ENCODE measurements at regions not wholly inside any gene's neighbourhood (a gene's known extent, or its start where the extent isn't known, plus 50 kb on each side); places are given as distances from the start of the nearest gene placed in this dataset.

- H3K36me3 ChIP-seq = no peaks in the 10 kb centered on the region
- H3K4me1 ChIP-seq (ENCODE audit: insufficient read depth) = no peaks in the 10 kb centered on the region
- DNase-seq = no peak
- no peak overlapping the region for H3K4me3 ChIP-seq
- 55 to 74% (median 65%) methylated on average over 1 of the region's 1 CpG for WGBS, 3 donors
- no peak overlapping the region for H3K27ac ChIP-seq
- H3K9me3 ChIP-seq = no peaks in the 10 kb centered on the region
- no peaks in the 10 kb centered on the region for H3K27me3 ChIP-seq
- TF ChIP-seq POLR2A (IDR thresholded peaks at IDR 0.05) (no peak), EP300 (IDR thresholded peaks at IDR 0.05) (no peak), CTCF (IDR thresholded peaks at IDR 0.05) (no peak)
- intact Hi-C loops (cut with DNase I) = no loop called here
Observed at GRCh38 chr1:72892461-72892860, 610.1 kb upstream of the NEGR1 start.

- Histone ChIP-seq H3K36me3 (no peaks in the 10 kb centered on the region), H3K27me3 (no peaks in the 10 kb centered on the region), H3K9me3 (no peaks in the 10 kb centered on the region), H3K4me3 (no peak overlapping the region), H3K4me1 (ENCODE audit: insufficient read depth) (no peaks in the 10 kb centered on the region), H3K27ac (no peak overlapping the region)
- no peak for DNase-seq
- no peak for TF ChIP-seq EP300 (IDR thresholded peaks at IDR 0.05)
- no peak for TF ChIP-seq CTCF (IDR thresholded peaks at IDR 0.05)
- TF ChIP-seq POLR2A (IDR thresholded peaks at IDR 0.05) = no peak
- intact Hi-C loops (cut with DNase I) = no loop called here
- 91 to 92% (median 91%) methylated on average over 6 of the region's 6 CpGs for WGBS, 3 donors
Observed at GRCh38 chr1:72891976-72892375, 609.6 kb upstream of the NEGR1 start.

- Histone ChIP-seq H3K9me3 (no peaks in the 10 kb centered on the region), H3K27ac (no peak overlapping the region), H3K4me3 (no peak overlapping the region), H3K36me3 (no peaks in the 10 kb centered on the region), H3K27me3 (no peaks in the 10 kb centered on the region), H3K4me1 (ENCODE audit: insufficient read depth) (no peaks in the 10 kb centered on the region)
- intact Hi-C loops (cut with DNase I) = no loop called here
- WGBS, 3 donors = 67 to 71% (median 69%) methylated on average over 1 of the region's 1 CpG
- TF ChIP-seq CTCF (IDR thresholded peaks at IDR 0.05) = no peak
- no peak for DNase-seq
Observed at GRCh38 chr1:72885841-72886240, 603.5 kb upstream of the NEGR1 start.

GRCh38 chr1:72885017-72885416, 602.7 kb upstream of the NEGR1 start:
- intact Hi-C loops (cut with DNase I) = no loop called here

More at GRCh38 chr1:72885017-72885416, 602.7 kb upstream of the NEGR1 start:
- Histone ChIP-seq H3K27me3 (no peaks in the 10 kb centered on the region), H3K4me1 (ENCODE audit: insufficient read depth) (no peaks in the 10 kb centered on the region), H3K4me3 (no peak overlapping the region), H3K27ac (no peak overlapping the region), H3K36me3 (no peaks in the 10 kb centered on the region), H3K9me3 (no peaks in the 10 kb centered on the region)
- TF ChIP-seq POLR2A (IDR thresholded peaks at IDR 0.05) (no peak), EP300 (IDR thresholded peaks at IDR 0.05) (no peak), CTCF (IDR thresholded peaks at IDR 0.05) (no peak)
- 35 to 48% (median 41%) methylated on average over 1 of the region's 1 CpG for WGBS, 3 donors
- no peak for DNase-seq

Data from ovary (tissue), 7 donors.